ENCODE measurements at regions not wholly inside any gene's neighbourhood (a gene's known extent, or its start where the extent isn't known, plus 50 kb on each side); places are given as distances from the start of the nearest gene placed in this dataset.

- no peaks in the 10 kb centered on the region for H3K27me3 ChIP-seq (ENCODE audit: insufficient read depth, low read length)
- no peak overlapping the region for H3K27ac Mint-ChIP-seq (ENCODE audit: unreplicated experiment)
- DNase-seq (ENCODE audit: low read depth): no peak
- H3K9me3 Mint-ChIP-seq (ENCODE audit: unreplicated experiment): no peaks in the 10 kb centered on the region
- H3K79me2 ChIP-seq (ENCODE audit: insufficient read depth, low read length): peaks cover 93% of the 10 kb centered on the region
- no peak overlapping the region for H3K27ac ChIP-seq (ENCODE audit: low read depth, low read length)
- no peaks in the 10 kb centered on the region for H3K9me3 ChIP-seq (ENCODE audit: insufficient read depth, low read depth, low read length)
- peak overlapping the region; percentile 28 for H3K4me3 Mint-ChIP-seq (ENCODE audit: unreplicated experiment)
- H3K9ac ChIP-seq (ENCODE audit: low read length): no peak overlapping the region
- no peak for TF ChIP-seq EZH2 (IDR thresholded peaks at IDR 0.05; ENCODE audit: insufficient read depth, low read length)
- TF ChIP-seq, protein P1, sequence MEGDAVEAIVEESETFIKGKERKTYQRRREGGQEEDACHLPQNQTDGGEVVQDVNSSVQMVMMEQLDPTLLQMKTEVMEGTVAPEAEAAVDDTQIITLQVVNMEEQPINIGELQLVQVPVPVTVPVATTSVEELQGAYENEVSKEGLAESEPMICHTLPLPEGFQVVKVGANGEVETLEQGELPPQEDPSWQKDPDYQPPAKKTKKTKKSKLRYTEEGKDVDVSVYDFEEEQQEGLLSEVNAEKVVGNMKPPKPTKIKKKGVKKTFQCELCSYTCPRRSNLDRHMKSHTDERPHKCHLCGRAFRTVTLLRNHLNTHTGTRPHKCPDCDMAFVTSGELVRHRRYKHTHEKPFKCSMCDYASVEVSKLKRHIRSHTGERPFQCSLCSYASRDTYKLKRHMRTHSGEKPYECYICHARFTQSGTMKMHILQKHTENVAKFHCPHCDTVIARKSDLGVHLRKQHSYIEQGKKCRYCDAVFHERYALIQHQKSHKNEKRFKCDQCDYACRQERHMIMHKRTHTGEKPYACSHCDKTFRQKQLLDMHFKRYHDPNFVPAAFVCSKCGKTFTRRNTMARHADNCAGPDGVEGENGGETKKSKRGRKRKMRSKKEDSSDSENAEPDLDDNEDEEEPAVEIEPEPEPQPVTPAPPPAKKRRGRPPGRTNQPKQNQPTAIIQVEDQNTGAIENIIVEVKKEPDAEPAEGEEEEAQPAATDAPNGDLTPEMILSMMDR (IDR thresholded peaks at IDR 0.05; ENCODE audit: insufficient read depth, low read depth, low read length): no peak
- peaks cover 1% of the 10 kb centered on the region for H3K36me3 Mint-ChIP-seq (ENCODE audit: low read depth, unreplicated experiment)
- peaks cover 76% of the 10 kb centered on the region for H3K4me1 Mint-ChIP-seq (ENCODE audit: low read depth, unreplicated experiment)
- peaks cover 90% of the 10 kb centered on the region for H4K20me1 ChIP-seq (ENCODE audit: insufficient read depth, low read length)
- peaks cover 74% of the 10 kb centered on the region for H3K4me1 ChIP-seq (ENCODE audit: insufficient read depth, low read length)
- H3K4me3 ChIP-seq (ENCODE audit: insufficient read depth, low read depth, low read length): no peak overlapping the region
- no peak overlapping the region for H2AFZ ChIP-seq (ENCODE audit: low read depth, low read length)
- no peaks in the 10 kb centered on the region for H3K36me3 ChIP-seq (ENCODE audit: insufficient read depth, low read length)
- peak overlapping the region; percentile 8 for H3K4me2 ChIP-seq (ENCODE audit: low read length)
- no peaks in the 10 kb centered on the region for H3K27me3 Mint-ChIP-seq (ENCODE audit: low read depth, unreplicated experiment)
- no peak for FAIRE-seq
Measured at GRCh38 chr9:110129425-110129824, 78.5 kb downstream of the C9orf152 start.

DNA sequence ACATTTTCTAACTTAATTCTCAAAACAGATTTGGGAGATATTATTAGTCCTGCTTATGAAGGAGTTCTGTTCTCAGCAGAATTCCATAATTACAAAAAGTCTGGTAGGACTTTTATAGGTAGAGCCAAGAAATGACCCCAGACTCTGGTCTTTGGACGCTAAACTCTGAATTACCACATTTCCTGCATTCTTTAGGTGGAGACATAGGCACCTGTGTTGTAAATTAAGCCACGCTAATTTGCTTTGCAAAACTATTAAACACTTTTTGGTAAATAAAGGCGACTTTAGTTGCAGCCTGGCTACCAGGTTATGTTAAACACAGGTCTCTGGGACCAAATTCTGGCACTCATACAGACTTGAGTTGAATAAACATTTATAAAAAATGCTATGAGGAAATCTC, 77.7 kb downstream of the C9orf152 start:
- H3K27ac Mint-ChIP-seq (ENCODE audit: unreplicated experiment): no peak overlapping the region
- peaks cover 91% of the 10 kb centered on the region for H4K20me1 ChIP-seq (ENCODE audit: insufficient read depth, low read length)
- H3K9ac ChIP-seq (ENCODE audit: low read length): no peak overlapping the region
- peaks cover 92% of the 10 kb centered on the region for H3K79me2 ChIP-seq (ENCODE audit: insufficient read depth, low read length)
- H3K27me3 ChIP-seq (ENCODE audit: insufficient read depth, low read length): no peaks in the 10 kb centered on the region
- no peaks in the 10 kb centered on the region for H3K36me3 ChIP-seq (ENCODE audit: insufficient read depth, low read length)
- FAIRE-seq: no peak
- H3K4me3 ChIP-seq (ENCODE audit: insufficient read depth, low read depth, low read length): no peak overlapping the region
- H3K4me1 Mint-ChIP-seq (ENCODE audit: low read depth, unreplicated experiment): peaks cover 70% of the 10 kb centered on the region
- H2AFZ ChIP-seq (ENCODE audit: low read depth, low read length): no peak overlapping the region
- H3K9me3 ChIP-seq (ENCODE audit: insufficient read depth, low read depth, low read length): no peaks in the 10 kb centered on the region
- no peak overlapping the region for H3K4me3 Mint-ChIP-seq (ENCODE audit: unreplicated experiment)
- no peaks in the 10 kb centered on the region for H3K9me3 Mint-ChIP-seq (ENCODE audit: unreplicated experiment)
- TF ChIP-seq, protein P1 (IDR thresholded peaks at IDR 0.05; ENCODE audit: insufficient read depth, low read depth, low read length): no peak
- TF ChIP-seq EZH2 (IDR thresholded peaks at IDR 0.05; ENCODE audit: insufficient read depth, low read length): no peak
- H3K4me1 ChIP-seq (ENCODE audit: insufficient read depth, low read length): peaks cover 67% of the 10 kb centered on the region
- peaks cover 1% of the 10 kb centered on the region for H3K36me3 Mint-ChIP-seq (ENCODE audit: low read depth, unreplicated experiment)
- no peak overlapping the region for H3K4me2 ChIP-seq (ENCODE audit: low read length)
- no peaks in the 10 kb centered on the region for H3K27me3 Mint-ChIP-seq (ENCODE audit: low read depth, unreplicated experiment)
- DNase-seq (ENCODE audit: low read depth): no peak
- no peak overlapping the region for H3K27ac ChIP-seq (ENCODE audit: low read depth, low read length)

GRCh38 chr9:110130791-110131416, 77.1 kb downstream of the C9orf152 start:
- peaks cover 67% of the 10 kb centered on the region for H3K4me1 Mint-ChIP-seq (ENCODE audit: low read depth, unreplicated experiment)
- Histone ChIP-seq H3K27me3 (ENCODE audit: insufficient read depth, low read length) (no peaks in the 10 kb centered on the region), H3K4me1 (ENCODE audit: insufficient read depth, low read length) (peaks cover 60% of the 10 kb centered on the region), H3K4me3 (ENCODE audit: insufficient read depth, low read depth, low read length) (no peak overlapping the region), H2AFZ (ENCODE audit: low read depth, low read length) (no peak overlapping the region), H3K27ac (ENCODE audit: low read depth, low read length) (peak overlapping the region; percentile 64), H3K79me2 (ENCODE audit: insufficient read depth, low read length) (peaks cover 92% of the 10 kb centered on the region), H3K9ac (ENCODE audit: low read length) (no peak overlapping the region), H3K4me2 (ENCODE audit: low read length) (peak overlapping the region; percentile 16), H3K36me3 (ENCODE audit: insufficient read depth, low read length) (no peaks in the 10 kb centered on the region), H4K20me1 (ENCODE audit: insufficient read depth, low read length) (peaks cover 92% of the 10 kb centered on the region), H3K9me3 (ENCODE audit: insufficient read depth, low read depth, low read length) (no peaks in the 10 kb centered on the region)
- FAIRE-seq (no peak), DNase-seq (ENCODE audit: low read depth) (no peak)
- peaks cover 1% of the 10 kb centered on the region for H3K36me3 Mint-ChIP-seq (ENCODE audit: low read depth, unreplicated experiment)
- no peaks in the 10 kb centered on the region for H3K9me3 Mint-ChIP-seq (ENCODE audit: unreplicated experiment)
- peak overlapping the region; percentile 84 for H3K27ac Mint-ChIP-seq (ENCODE audit: unreplicated experiment)
- TF ChIP-seq EZH2 (IDR thresholded peaks at IDR 0.05; ENCODE audit: insufficient read depth, low read length): no peak
- TF ChIP-seq, protein P1 (IDR thresholded peaks at IDR 0.05; ENCODE audit: insufficient read depth, low read depth, low read length): no peak
- H3K27me3 Mint-ChIP-seq (ENCODE audit: low read depth, unreplicated experiment): no peaks in the 10 kb centered on the region
- H3K4me3 Mint-ChIP-seq (ENCODE audit: unreplicated experiment): no peak overlapping the region
